ENCODE measurements at regions not wholly inside any gene's neighbourhood (a gene's known extent, or its start where the extent isn't known, plus 50 kb on each side); places are given as distances from the start of the nearest gene placed in this dataset.
A peak's percentile ranks its signal among the peaks of the same experiment; 100 is the strongest.
"Not testable (repeated sequence)": the region's sequence is repeated elsewhere in the genome, so short reads cannot be mapped to it uniquely, and the experiment has no call there.

DNA sequence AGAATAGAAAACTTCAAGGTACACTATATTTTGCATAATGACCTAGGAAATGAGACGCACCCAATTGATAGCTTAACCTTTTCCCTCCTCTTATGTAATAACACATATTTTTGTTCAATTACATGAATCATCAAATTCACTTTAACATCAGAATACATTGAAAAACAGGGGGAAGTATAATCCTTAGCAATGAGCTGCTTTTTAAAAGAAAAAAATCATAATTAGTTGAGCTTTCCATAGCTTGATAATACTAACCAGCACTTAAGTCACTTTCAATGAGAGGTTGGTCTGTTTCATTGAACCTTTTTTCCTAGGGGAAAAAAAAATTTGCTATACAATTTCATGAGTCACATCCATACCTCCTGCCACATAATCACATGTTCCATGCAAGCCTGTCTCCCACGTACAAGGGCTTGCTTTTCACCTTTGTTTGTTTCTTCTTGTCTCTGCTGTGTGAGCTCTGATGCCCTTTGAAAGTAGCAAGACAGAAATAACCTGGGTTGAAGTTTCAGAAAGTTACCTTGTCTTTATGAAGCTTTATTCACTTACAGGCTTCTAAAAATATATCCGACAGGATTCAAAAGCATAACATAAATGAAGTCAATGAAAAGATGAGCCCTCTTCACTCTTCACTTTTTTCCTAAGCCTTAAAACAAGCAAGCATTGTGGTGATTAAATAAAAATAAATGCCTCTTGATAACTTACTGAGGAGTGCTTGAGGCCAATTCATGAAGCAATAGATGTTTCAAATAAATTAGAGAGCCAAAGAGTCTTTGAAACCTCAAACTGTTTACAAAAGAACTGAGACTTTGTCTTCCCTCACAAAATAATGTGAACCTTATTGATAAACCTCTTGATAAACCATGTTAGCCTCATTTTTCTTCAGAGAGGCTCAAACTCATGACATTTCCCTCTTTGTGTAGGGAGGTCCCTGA, 108.5 kb downstream of the FEM1C start:
- DNase-seq: no peak

DNA sequence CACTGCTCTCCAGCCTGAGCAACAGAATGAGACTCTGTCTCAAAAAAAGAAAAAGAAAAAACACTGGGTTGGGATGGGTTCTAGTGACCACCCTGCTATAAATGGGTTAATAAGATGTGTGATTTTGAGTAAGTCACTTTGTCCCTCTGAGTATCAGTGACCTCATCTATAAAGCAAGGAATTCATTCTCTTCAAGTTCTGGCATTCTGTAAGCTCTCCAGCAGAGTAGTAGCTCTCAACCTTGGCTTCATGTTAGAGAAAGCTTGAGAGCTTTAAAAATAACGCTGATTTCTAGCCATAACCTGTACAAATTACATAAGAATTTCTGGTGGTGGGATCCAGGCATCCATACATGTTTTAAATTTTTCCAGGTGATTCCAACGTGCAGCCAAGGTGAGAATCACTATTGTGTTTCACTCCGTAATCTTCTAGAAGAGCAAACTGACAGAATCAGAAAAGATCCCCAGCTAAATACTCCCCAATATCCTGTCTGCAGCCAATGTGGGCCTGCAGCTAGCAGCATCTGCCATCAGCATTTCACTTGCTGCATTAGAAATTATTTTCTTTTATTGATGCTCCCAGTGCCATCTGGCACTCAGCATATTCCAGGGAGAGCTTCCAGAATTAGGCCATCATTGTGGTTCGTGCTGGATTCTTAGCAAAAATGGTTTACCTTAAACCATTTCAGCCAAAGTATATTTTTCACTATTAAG, 109.4 kb downstream of the FEM1C start:
- DNase-seq: no peak

DNA sequence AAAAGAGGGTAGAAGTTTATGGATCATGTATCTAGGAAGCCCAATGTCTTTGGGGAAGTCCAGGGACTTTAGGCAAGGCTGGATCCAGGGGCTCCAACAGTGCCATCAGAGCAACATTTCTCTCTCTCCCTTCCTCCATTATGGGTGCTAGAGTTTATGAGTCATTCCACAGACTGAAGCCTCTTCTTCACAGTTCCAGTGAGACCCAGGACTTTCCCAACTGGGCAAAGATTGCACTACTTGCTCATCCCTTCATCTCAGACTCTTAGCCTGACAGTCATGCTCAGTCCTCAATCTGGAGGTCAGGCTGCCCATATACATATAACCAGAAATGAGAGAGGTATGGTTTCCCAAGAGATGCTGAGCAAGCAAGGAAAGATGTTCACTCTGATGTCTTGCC, 110.7 kb downstream of the FEM1C start:
- peak; percentile 41 for DNase-seq

- no peak for DNase-seq
These were observed 111.9 kb downstream of the FEM1C start for GRCh38 chr5:115432691-115433090.

DNA sequence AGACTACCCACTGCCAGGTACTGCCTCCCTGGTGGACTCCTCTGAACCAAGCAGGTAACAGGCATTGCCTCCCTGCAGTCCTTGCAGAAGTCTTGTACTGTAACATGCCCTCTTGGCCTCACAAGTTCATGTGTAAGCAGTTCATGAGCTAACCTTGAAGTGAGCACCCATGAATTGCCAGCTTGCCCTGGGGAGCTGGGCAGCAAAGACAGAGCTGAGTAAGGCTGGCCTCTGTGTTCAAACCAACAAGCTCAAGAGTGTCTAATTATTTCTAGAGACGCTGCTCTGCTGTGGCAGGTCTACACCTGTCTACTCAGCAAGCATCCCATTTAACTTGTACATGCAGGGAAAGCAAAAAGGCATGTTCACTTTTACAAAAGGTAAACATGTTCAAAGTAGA, 113.5 kb downstream of the FEM1C start:
- no peak for DNase-seq

- no peak for DNase-seq
These were observed 114.2 kb downstream of the FEM1C start for GRCh38 chr5:115430374-115430773.

DNA sequence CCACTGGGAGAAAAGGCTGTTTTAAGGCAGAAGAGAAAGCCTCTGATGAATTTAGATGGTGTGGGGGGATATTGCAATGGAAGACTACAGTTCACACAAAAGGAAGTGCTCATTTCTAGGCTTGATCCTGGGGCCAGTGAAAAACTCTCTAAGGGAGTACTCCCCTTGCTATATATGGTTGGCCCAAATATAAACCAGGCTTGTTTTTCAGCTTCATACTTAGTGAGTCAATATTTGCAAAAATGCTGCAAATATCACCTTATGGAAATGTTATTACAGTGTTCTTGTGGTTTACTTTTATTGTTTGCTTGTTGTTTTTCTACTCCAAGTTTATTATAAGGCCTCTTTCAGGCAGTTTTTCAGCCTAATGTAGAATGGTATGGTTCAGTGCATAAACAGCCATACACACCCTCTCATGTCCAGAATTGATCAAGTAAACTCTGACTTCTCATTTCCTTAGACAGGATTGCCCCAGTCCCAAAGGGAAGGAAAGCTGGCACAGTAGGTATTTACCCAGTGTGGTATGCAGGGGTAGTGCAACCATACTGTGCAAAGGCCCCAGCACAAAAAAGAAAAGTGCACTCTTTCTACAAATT, 115.1 kb downstream of the FEM1C start:
- no peak for DNase-seq

DNA sequence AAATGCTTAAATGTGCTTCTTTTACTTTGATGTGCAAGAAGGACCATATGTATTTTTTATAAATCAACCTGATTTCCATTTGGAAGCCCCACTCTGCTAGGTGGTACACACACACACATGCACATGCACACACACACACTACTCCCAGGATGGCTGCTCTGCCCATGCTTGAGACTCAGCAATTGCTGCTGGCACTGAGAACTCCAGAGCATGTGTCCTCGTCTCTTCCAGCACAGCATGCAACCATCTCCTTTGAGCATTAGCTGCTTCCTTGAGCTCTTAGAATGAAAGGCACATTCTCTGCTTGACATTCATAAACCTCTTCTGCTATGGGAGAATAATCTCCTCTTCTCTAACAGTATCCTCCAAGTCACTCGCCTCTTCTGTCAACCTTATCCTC, 115.9 kb downstream of the FEM1C start:
- no peak for DNase-seq

- no peak for DNase-seq
These were observed 116.3 kb downstream of the FEM1C start for GRCh38 chr5:115428248-115428647.

DNA sequence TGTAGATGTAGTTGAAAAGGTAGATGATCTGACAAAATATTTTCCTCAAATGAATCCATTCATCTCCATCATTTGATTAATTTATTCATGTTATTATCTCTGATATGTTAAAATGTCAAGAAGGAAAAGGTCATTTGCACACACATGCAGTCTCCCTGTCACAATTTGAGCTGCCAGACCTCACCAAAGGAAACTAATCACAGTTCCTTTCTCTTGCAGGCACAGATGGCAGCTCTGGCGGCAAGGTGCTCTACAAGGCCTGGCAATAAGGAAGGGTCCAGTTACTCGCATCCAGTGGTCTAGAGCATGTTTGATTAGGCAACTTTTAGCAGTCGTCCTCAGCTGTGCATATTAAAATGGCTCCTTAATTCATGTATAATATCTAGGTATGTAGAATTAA, 120.1 kb downstream of the FEM1C start:
- no peak for DNase-seq

DNA sequence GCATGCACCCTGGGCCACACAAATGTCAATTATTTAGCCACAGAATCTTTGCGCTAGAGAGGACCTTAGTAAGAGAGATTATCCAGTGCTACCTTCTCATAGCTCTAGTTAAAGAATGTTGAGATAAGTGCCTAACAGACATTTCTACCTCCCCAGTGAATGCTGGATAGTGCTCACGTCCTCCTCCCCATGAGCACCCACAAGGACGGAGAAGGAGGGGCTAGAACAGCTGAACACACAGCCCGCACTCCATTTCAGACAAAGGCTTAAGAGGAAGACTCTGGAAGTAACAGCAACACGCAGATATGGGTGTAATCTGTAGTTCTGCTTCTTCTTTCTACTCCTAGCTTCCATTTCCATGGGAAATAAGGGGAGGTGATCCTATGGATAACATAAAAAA, 120.5 kb downstream of the FEM1C start:
- DNase-seq: no peak

GRCh38 chr5:115423541-115423940, 121.0 kb downstream of the FEM1C start:
- DNase-seq: no peak

DNA sequence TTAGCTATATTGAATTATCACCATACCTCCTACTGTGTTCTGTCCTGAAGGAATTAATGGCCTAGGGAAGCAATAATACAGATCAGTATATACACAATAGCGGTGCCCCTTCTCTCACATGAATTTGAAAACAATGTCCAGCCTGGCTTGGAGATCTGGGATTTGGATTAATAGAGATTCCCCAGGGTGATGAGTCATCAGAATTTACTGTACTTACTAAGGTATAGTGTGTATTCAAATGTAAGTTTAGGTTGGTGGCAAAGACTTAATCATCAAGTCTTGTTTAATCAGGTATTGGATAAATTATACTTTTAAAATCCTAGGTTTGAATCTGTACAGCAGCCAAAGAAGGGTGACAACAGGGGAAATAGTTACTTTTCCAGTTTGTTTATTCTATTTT, 121.5 kb downstream of the FEM1C start:
- DNase-seq: no peak

DNA sequence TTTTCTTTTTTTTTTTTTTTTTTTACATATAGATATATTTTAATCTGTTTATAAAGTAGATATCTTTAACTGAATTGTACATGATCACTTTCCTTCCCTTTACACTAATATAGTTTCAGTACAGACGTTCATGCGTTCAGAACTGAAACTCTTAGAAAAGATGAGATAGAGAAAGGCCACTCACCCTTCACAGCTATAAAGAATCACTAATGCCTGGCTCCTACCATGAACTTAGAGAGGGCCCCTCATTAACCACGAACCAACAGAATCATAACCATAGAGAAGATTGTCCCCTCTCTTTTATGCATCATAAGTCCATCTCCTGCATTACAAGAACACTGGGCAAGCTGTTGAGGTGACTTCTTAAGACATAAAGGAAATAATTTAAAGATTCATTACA, 123.8 kb downstream of the FEM1C start:
- DNase-seq: not testable (repeated sequence)

DNA sequence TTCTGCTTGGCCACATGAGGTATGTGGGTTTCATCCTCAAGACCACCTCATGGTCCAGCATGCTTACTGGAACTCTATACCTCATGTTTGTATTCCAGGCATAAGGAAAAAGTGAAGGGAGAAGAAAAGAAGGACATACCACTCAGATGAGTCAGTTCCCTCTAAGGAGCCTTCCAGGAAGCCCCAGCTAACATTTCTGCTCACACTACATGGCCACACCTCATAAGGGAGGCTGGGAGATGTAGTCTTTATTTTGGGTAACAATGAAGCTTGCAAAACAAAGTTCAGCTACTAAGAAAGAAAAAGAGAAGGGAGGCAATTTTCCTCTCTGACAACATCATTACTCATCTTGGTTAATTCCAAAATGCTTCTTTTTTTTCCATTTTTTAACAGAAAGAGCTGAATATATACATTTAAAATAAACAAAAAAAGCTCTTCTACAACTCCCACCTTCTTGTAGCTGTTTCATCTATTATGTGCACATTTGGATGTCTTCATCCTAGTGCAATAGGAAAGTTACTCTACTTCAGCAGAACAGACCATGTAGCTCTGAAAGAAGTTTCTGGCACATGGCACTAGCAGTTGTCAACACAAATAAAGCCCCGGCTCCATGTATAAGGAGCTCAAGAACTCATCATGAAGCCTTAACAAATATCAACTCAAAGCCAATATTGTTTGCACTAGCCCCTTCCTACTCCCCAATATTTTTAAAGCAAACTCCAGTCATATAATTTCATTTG, 123.6 kb upstream of the CCDC112 start:
- DNase-seq: peak; percentile 89

GRCh38 chr5:115418788-115419187, 122.3 kb upstream of the CCDC112 start:
- no peak for DNase-seq

DNA sequence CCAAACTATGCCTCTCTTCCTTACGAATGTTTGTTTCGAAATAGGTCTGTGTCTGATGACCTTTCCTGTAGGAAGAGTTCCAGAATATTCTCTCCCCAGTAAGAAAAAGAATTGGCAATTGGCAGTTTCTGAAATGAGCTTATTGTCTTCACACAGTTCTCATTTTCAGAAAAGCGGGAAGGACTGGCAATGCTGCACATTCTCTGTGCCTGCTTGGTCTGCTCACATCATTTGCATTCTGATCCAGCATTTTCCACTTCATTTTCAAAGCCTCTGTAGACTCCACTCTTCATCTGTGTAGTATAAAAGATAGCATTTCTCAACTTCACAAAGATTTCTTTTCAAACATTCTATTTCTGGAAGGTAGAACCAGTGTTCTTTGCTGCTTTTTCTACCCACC, 120.6 kb upstream of the CCDC112 start:
- no peak for DNase-seq

DNA sequence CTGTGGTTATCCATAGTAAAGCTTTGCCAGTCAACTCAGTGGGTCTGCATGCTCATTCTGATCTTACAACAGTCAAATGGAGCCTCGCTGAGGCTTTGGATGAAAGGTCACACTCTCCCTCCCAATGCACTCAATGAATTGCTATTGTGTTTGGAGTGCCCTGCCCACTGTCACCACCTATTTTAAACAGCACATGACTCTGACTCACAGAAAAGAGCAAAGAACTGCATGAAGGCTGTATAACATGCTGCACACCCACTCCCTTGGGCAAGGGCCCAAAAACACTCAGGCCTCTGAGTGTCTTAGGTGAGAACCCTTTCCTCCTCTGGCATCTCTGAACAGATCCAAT, 118.7 kb upstream of the CCDC112 start:
- DNase-seq: peak; percentile 63

DNA sequence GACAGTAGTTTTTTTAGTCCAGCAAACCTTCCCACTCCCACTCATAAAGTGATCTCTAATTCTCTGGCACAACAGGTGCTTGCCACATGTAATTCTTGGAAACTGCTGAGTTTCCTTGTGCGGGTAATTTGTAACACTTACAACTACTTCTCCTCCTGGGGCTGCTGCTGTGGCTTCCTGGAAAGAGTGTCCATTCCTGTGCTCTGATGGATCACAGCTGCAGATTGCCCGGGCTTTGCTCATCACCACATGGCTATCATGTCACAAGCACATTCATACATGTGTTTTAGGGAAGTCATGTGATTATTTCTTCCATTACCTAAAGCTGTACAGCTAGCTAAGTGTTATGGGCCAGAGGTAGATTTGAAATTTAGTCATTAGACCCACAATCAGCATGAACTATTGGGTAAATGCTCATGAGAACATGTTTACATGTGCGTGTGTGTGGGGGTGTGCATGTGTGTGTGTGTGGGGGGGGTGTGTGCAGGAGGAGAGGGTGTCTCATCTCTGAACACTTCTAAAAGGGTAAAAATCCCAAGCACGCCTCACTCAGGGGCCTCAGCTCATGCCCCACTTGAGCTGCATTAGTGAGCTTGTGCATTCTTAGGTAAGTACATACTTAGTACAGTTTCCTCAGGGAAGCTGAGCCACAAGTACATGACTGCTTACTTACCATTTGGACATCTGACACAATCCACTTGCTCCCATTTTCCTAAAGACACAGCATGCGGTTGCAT, 118.1 kb upstream of the CCDC112 start:
- DNase-seq: peak; percentile 86

GRCh38 chr5:115413651-115414050, 117.2 kb upstream of the CCDC112 start:
- DNase-seq: peak; percentile 30

- DNase-seq: peak; percentile 27
These were observed 112.6 kb upstream of the CCDC112 start for GRCh38 chr5:115409094-115409493.

GRCh38 chr5:115402822-115403577, 106.5 kb upstream of the CCDC112 start:
- DNase-seq: no peak

Data from inflammatory macrophage treated with lipopolysaccharide for 4 hours (primary cell).